MM.1S (cell line): ENCODE measurements at regions not wholly inside any gene's neighbourhood (a gene's known extent, or its start where the extent isn't known, plus 50 kb on each side); places are given as distances from the start of the nearest gene placed in this dataset.

Source experiments
- CTCF ChIP-seq: fragments of 300-600 bp; sonication (generic); IDR thresholded peaks from 2 replicates; pipeline ENCODE4 v1.5.1; 2016; ENCODE audit warnings: antibody characterized with exemption, low read length, mixed read lengths
- EZH2 ChIP-seq: fragments of 300-600 bp; sonication (generic); optimal IDR thresholded peaks from 2 replicates; pipeline ENCODE3; 2017; ENCODE audit warnings: low read depth, mild to moderate bottlenecking, antibody characterized with exemption, low read length, mixed read lengths
- EZH2phosphoT487 ChIP-seq: fragments of 300-600 bp; sonication (generic); IDR thresholded peaks from 2 replicates; pipeline ENCODE4 v1.6.1; 2018; ENCODE audit warnings: antibody characterized with exemption, low read length

GRCh38 chr2:162908567-162908966 is 70.0 kb upstream of the KCNH7 start:
- TF ChIP-seq CTCF (no peak), EZH2phosphoT487 (no peak), EZH2 (no peak)
